MV-4-11 (cell line): ENCODE measurements at regions not wholly inside any gene's neighbourhood (a gene's known extent, or its start where the extent isn't known, plus 50 kb on each side); places are given as distances from the start of the nearest gene placed in this dataset.

Experiments used
- DNase-seq: peaks from one replicate; lab custom pipeline; 2025; lab: John Stamatoyannopoulos, UW

- peak; percentile 36 for DNase-seq
Measured at GRCh38 chr16:20259541-20259940, 67.8 kb downstream of the GP2 start.

DNA sequence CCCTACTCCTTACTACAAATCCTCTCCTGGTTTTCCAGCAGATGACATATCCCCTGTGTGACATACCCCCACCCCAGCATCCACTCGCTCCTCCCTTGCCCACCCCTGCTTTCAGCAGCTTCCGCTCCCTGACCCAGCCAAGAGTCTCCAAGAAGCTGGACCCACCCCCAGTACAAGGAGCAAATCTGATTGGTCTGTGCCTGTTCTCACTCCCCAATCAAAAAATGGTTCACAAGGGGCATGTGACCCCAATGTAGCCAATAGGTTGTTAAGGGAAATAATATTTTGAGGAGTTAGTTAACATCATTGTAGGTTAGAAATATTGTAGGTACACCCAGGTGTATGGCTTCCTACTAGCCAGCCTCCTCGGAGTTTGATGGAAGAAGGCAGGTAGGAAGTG lies 70.1 kb downstream of the GP2 start:
- no peak for DNase-seq

GRCh38 chr16:20255002-20255401 lies 72.3 kb downstream of the GP2 start:
- DNase-seq = no peak

- DNase-seq = no peak
Measured at GRCh38 chr16:20253825-20254224, 73.5 kb downstream of the GP2 start.

- DNase-seq = no peak
Measured at GRCh38 chr16:20249211-20249610, 78.1 kb downstream of the GP2 start.

GRCh38 chr16:20247076-20247475 lies 80.2 kb downstream of the GP2 start:
- DNase-seq = no peak

- DNase-seq = no peak
Measured at GRCh38 chr16:20243731-20244281, 83.5 kb downstream of the GP2 start.

DNA sequence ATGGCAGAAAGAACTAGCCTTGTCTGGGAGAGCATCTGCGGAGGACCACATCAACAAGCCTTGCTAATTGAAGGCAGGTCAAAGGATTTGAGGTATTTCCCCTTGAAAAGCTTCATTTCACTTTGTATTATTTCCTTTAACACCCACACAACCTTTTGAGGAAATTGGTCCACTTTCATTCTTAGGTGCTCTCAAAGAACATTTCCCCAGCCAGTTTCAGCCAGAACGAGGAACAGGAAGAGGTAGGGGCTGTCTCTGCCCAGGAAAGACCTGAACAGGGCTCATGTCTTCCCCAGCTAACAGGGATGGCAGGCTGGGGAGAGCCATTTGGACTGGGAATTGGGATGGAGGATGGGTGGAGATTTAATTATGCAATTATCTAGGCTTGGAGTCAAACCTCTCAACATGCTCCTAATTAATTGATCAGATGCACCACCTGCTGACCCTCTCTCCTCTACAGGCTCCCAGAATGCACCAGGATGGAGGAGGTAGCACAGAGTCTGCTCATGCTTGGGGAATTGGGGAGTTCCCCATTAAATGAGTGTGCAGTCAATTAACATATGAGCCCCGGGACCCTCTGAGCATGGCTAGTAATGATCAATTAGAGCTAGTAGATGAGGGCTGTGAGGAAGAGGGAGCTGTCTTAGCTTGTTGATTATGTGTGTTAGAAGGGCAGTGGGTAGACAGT lies 84.6 kb downstream of the GP2 start:
- DNase-seq = no peak

GRCh38 chr16:20241321-20241720 lies 86.0 kb downstream of the GP2 start:
- peak; percentile 68 for DNase-seq

DNA sequence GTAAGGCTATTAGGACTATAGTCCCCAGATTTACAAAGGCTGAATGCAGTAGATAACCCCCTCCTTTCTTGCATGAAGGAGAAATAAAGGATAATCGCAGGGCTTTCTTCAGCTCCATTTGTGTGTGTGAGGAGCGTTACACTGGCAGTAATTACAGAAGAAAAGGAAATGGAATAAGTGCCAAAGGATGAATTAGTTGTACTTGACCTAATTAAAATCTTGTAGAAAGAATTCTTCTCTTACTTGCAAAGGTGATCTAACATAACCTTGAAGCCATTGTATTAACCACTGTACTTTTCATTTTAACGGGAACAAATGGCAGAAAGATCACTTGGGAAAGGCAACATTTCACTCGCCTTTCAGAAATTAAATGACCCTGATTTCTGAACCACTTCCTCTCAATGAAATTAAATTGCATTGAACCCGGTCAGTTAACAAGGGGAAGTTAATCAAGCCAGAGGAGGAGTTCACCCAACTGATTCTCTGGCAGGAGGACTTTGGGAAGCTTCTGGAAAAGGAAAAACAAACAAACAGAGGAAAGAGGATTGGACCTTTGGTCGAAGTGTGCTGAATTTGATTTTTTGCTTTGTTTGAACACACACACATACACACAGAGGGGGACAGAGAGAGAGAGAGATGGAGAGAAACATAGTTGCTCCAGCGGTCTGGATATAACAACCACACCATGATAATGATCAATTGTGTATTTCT lies 90.6 kb downstream of the GP2 start:
- no peak for DNase-seq

GRCh38 chr16:20225228-20225733 lies 102.0 kb downstream of the GP2 start:
- no peak for DNase-seq

DNA sequence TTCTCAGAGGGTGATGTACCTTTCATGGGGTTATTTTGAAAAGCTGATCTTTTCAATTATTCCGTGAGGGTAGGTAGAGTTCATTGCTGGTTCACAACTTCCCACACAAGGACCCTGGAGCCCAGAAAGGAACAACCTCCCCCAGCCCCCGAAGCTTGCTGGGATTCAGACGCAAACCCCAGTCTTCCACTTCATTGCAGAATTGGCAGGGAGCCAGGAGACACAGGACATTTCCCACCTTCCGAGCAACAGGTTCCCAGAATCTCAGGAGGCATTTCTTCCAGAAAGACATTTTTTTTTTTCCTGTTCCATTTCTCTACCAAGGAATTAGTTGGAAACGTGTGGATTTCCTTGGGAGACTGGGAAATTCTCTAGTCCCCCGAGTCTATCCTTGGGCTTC lies 106.1 kb downstream of the GP2 start:
- DNase-seq = no peak

GRCh38 chr16:20218093-20218492 lies 109.2 kb downstream of the GP2 start:
- no peak for DNase-seq

DNA sequence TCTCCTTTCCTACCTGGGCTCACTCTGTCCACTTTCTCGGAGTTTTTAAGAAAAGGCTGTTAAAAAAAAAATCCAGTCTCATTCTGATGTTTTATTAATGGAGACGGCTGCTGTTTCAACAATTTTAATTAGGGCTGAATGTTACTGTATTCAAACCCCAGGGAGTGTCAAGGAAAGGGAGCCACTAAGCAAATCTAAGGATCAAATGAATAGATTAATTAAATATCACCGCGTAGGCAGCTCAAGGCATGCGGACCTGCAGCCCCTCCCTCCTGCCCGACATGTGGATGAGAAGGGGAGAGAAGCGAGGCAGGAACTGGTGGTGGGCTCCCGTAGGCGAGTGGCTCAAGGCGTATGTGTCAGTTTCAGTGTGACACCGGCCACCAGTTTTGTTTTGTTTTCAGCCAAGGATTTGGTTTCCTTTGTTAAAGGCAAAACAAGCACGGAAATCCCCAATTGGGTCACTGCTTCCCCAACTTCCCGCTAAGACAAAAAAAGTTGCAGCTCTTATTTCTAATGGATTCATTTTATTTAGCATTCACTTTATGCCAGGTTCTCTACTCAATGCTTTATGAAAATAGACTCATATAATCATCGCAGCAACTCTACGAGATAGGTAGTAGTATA lies 110.6 kb downstream of the GP2 start:
- DNase-seq = no peak

DNA sequence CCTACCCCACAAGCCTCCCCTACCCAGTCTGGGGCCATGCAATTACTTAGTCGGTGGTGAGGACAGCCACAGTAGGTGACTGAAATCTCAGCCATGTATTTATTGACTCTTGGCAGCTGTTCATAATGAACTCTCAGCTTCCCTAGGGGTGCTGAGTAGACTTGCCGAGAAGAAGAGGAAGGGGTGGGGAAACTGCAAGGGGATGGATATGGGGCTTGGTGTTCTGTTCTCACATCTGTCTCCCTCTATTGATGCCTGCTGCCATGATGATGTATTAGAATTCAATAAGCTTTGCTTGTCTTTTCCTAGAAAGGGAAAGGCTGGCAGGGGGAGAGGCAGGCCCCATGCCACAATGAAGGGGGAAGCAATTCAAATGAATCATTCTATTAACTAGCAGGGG lies 112.9 kb downstream of the GP2 start:
- DNase-seq = no peak

GRCh38 chr16:20203272-20203671 lies 124.0 kb downstream of the GP2 start:
- no peak for DNase-seq

- no peak for DNase-seq
Measured at GRCh38 chr16:20202747-20203146, 124.6 kb downstream of the GP2 start.

GRCh38 chr16:20192801-20193200 lies 119.1 kb upstream of the GPR139 start:
- no peak for DNase-seq

GRCh38 chr16:20191566-20191965 lies 117.9 kb upstream of the GPR139 start:
- no peak for DNase-seq

GRCh38 chr16:20181949-20182348 lies 108.3 kb upstream of the GPR139 start:
- no peak for DNase-seq

- no peak for DNase-seq
Measured at GRCh38 chr16:20181416-20181815, 107.7 kb upstream of the GPR139 start.

DNA sequence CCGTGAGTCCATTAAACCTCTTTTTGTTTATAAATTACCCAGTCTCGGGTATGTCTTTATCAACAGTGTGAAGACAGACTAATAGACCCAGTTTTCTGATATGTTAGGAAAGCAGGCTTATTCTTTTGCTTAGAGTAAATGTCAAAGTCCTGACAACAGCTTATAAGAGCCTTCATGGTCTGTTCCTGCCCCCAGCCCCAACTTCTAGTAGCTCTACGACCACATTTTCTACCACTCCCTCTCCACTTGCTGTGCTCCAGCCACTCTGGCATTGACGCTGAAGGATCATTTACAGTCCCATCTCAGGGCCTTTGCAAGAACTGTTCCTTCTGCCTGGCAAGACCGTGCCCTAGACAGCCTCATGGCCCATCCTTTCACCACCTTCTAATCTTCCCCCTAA lies 104.6 kb upstream of the GPR139 start:
- no peak for DNase-seq

DNA sequence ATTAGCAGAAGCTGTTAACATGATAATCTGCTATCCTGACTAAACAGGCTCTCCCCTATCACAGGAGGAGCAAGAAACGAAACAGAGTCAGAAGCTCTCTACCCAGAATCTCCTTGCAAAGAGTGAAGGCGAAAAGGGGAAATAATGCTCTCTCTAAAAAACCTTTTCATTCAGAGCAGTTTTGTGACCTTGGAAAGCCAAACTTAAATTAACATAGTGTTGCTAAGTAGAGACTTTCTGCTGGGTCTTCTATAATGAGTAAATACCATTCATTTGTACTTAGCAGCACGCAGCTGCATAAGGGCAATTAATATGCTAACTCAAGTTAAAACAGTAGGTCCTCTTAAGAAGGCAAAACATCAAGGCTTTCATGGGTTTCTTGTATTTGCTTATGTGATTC lies 101.7 kb upstream of the GPR139 start:
- peak; percentile 50 for DNase-seq
